K562 (cell line): ENCODE measurements at regions not wholly inside any gene's neighbourhood (a gene's known extent, or its start where the extent isn't known, plus 50 kb on each side); places are given as distances from the start of the nearest gene placed in this dataset.
A peak's percentile ranks its signal among the peaks of the same experiment; 100 is the strongest.

Experiments used
- ATF7 ChIP-seq: fragments of 450-650 bp; IDR thresholded peaks from 2 replicates; pipeline ENCODE4 v1.7.1; 2014; ENCODE audit warnings: mild to moderate bottlenecking, moderate library complexity
- DPF2 ChIP-seq: fragments of 450-650 bp; IDR thresholded peaks from 2 replicates; pipeline ENCODE4 v1.6.1; 2016
- EP300 ChIP-seq: IDR thresholded peaks from 2 replicates; pipeline ENCODE4 v1.6.1; 2012; ENCODE audit warnings: low read length, improper control_type of control experiment
- ESRRA ChIP-seq: fragments of 450-650 bp; IDR thresholded peaks from 2 replicates; pipeline ENCODE4 v1.6.1; 2014; ENCODE audit warnings: low read depth, mild to moderate bottlenecking, moderate library complexity, borderline replicate concordance
- EWSR1 ChIP-seq: fragments of 450-650 bp; IDR thresholded peaks from 2 replicates; pipeline ENCODE4 v1.6.1; 2018; ENCODE audit warnings: borderline replicate concordance, mild to moderate bottlenecking, low read depth, moderate library complexity; ENCODE audit not compliant: partially characterized antibody
- HCFC1 ChIP-seq: IDR thresholded peaks from 2 replicates; pipeline ENCODE4 v1.6.1; 2012; ENCODE audit warnings: low read depth, low read length, improper control_type of control experiment
- MAFG ChIP-seq: fragments of 450-650 bp; conservative IDR thresholded peaks from 2 replicates; pipeline ENCODE4 v1.6.1; 2016; ENCODE audit warnings: missing genetic modification characterization, missing compliant biosample characterization
- MED1 ChIP-seq: sonication (generic); formaldehyde crosslinking; IDR thresholded peaks from 2 replicates; pipeline ENCODE4 v1.8.1; 2023; ENCODE audit warnings: missing genetic modification reagents, borderline replicate concordance
- MXI1 ChIP-seq: IDR thresholded peaks from 2 replicates; pipeline ENCODE4 v1.6.1; 2011; ENCODE audit warnings: low read depth, mild to moderate bottlenecking, improper control_type of control experiment, low read length
- RREB1 ChIP-seq: fragments of 250-450 bp; sonication (Bioruptor Pico); IDR thresholded peaks from 2 replicates; pipeline ENCODE4 v1.4.0; 2020
- SIRT6 ChIP-seq: IDR thresholded peaks from one replicate; pipeline ENCODE4 v1.6.1; 2012; ENCODE audit warnings: low read depth, mild to moderate bottlenecking, control low read depth, inconsistent platforms, low read length, moderate library complexity
- SMARCE1 ChIP-seq: fragments of 450-650 bp; IDR thresholded peaks from 2 replicates; pipeline ENCODE4 v1.7.1; 2016; ENCODE audit warnings: mild to moderate bottlenecking
- ZBTB11 ChIP-seq, 3 experiments: fragments of 200-800 bp in 1 of 3; fragments of 250-450 bp in 1 of 3; fragments of 450-650 bp in 1 of 3; sonication (Bioruptor Pico) in 1 of 3; sonication (Bioruptor generic) in 1 of 3; formaldehyde crosslinking in 1 of 3; IDR thresholded peaks; 2 replicates each; pipeline versions ENCODE4 v1.6.1 to v1.8.0; 2016 to 2022; ENCODE audit warnings: mild to moderate bottlenecking in 2 of 3, missing genetic modification characterization in 2 of 3, missing compliant biosample characterization in 1 of 3, moderate library complexity in 1 of 3
- ZFP30 ChIP-seq: fragments of 250-450 bp; sonication (Bioruptor Pico); IDR thresholded peaks from 2 replicates; pipeline ENCODE4 v1.8.0; 2022; ENCODE audit warnings: moderate library complexity, mild to moderate bottlenecking, inconsistent platforms, borderline replicate concordance
- ZNF124 ChIP-seq: sonication (generic); formaldehyde crosslinking; IDR thresholded peaks from 2 replicates; pipeline ENCODE4 v1.8.1; 2022; ENCODE audit warnings: missing genetic modification reagents
- TF ChIP-seq, protein P1 (sequence below), 2 experiments: IDR thresholded peaks in 1 of 2; conservative IDR thresholded peaks in 1 of 2; 2 replicates each; pipeline ENCODE4 v1.6.1; 2016; ENCODE audit warnings: low read depth in 2 of 2, mild to moderate bottlenecking in 1 of 2, missing compliant biosample characterization in 1 of 2, missing genetic modification characterization in 1 of 2, moderate library complexity in 1 of 2

DNA sequence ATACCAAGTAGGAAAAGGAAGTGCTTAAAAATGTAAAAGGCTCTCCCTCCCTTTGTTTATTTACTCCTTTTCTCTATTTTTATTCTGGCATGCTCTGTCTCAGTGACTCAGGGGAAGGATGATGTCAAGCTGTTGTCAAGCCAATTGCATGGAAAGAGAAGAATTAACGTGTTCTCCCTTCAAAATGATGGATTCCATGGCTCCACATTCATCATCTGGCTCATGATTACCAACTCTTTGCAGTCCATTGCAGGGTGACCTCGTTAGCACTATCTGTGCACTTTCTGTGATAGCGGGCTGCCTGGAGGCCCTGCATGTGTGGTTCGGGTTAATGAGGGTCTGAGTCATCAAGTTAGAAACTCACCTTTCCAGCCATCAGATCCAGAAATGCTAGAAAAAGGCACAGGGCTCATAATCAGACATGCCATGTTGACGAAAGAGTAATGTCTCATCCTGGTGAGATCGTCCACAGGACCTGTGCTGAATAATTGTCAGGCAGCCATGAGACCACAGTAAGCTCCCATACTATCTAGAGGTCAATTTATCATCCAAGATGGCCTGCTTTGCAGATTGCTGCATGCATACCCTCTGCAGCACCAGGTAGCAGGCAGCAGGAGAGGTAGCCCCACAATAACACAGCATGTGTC is 79.2 kb upstream of the BTG1 start (continued):
- TF ChIP-seq ESRRA, result peak; percentile 45; the same call in 1 of the 2 replicates
- TF ChIP-seq ZNF124 (CRISPR knock-in tag), result no peak
- no peak for TF ChIP-seq ZFP30 (CRISPR knock-in tag)
- no peak for TF ChIP-seq MED1
- peak; percentile 48 for TF ChIP-seq ATF7
- no peak for TF ChIP-seq RREB1 (CRISPR knock-in tag)
- TF ChIP-seq EP300, result no peak; the same call in 1 of the 2 replicates
- TF ChIP-seq, protein P1, sequence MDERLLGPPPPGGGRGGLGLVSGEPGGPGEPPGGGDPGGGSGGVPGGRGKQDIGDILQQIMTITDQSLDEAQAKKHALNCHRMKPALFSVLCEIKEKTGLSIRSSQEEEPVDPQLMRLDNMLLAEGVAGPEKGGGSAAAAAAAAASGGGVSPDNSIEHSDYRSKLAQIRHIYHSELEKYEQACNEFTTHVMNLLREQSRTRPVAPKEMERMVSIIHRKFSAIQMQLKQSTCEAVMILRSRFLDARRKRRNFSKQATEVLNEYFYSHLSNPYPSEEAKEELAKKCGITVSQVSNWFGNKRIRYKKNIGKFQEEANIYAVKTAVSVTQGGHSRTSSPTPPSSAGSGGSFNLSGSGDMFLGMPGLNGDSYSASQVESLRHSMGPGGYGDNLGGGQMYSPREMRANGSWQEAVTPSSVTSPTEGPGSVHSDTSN (CRISPR knock-in tag; IDR thresholded peaks at IDR 0.05; ENCODE audit: low read depth), result no peak
- TF ChIP-seq, protein P1 (tag; conservative IDR thresholded peaks at IDR 0.05; ENCODE audit: low read depth), result peak; percentile 84
- TF ChIP-seq MAFG (tag), result no peak
- peak; percentile 71 for TF ChIP-seq DPF2
- no peak for TF ChIP-seq EWSR1
- TF ChIP-seq SMARCE1, result peak; percentile 68; the same call in 1 of the 2 replicates
- no peak for TF ChIP-seq MXI1
- no peak for TF ChIP-seq HCFC1
- no peak for TF ChIP-seq ZBTB11 (CRISPR knock-in tag; IDR thresholded peaks at IDR 0.05)
- no peak for TF ChIP-seq SIRT6
